ENCODE measurements at regions not wholly inside any gene's neighbourhood (a gene's known extent, or its start where the extent isn't known, plus 50 kb on each side); places are given as distances from the start of the nearest gene placed in this dataset.
"Not testable (repeated sequence)": the region's sequence is repeated elsewhere in the genome, so short reads cannot be mapped to it uniquely, and the experiment has no call there.

GRCh38 chr10:8778713-8779112 lies 724.2 kb downstream of the GATA3 start:
- DNase-seq (ENCODE audit: low read depth) = no peak

DNA sequence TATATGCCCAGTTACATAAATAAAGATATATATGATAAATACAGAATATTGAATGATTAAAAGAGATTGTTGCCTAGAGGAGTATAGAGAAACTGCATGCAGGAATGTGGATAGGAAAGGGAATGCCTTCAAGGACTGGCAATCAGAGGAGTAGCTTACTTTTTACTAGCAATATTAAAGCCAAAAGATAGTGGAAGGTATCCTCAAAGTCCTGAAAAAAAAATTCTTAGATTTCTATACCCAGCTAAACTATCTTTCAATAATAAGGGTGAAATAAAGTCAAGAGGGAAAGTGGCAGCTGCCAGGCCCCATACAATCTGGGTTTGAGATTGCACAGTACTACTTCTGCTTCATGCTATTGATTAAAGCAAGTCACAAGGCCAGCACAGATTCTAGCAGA lies 733.2 kb downstream of the GATA3 start:
- DNase-seq (ENCODE audit: low read depth) = no peak

DNA sequence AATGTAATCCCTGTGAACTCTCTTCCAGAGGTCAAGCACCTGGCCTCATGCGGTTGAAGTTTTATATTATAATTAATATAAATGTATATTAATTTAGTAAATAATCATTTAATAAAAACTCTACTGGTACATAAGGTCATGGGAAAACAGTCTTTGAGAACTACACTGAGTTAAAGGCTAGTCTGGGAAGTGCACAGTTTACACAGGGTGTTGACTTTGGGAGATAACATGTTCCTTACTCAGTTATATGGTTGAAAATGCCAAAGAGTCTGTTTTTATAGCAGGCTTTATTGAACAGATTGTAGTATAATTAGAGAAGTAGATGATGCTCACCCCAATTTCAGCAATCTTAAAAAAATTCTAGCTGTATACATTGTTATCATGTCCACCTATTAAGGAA lies 735.9 kb downstream of the GATA3 start:
- DNase-seq (ENCODE audit: low read depth) = no peak

DNA sequence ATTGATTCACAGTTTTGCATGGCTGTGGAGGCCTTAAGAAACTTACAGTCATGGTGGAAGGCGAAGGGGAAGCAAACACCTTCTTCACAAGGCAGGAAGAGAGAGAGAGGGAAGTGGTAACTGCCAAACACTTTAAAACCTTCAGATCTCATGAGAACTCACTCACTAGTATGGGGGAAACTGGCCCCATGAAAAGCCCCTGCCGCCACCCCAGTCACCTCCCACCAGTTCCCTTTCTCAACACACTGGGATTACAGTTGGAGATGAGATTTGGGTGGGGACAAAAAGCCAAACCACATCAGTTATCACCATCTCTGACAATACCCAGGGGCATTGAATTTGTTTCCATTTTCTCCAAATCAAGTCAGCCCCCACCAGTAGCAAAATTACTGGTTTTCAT lies 740.4 kb downstream of the GATA3 start:
- DNase-seq (ENCODE audit: low read depth) = no peak

- DNase-seq (ENCODE audit: low read depth) = no peak
These were observed 745.9 kb downstream of the GATA3 start for GRCh38 chr10:8800426-8800825.

GRCh38 chr10:8803992-8804391 lies 749.5 kb downstream of the GATA3 start:
- DNase-seq (ENCODE audit: low read depth) = no peak

DNA sequence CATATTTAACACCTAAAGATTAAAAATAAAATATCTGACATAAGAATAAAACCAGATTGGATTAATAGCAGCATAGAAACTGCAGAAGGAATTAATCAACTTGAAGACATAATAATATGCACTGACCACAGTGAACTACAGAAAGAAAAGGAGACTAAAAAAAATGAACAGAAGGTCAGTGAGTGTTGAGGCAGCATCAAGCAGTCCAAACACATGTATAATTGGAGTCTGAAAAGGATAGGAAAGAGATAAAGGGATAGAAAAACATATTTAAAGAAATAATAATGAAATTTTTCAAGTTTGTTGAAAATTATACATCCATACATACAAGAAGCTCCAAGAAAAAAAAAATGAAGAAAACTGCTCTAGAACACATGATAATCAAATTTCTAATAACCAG lies 756.2 kb downstream of the GATA3 start:
- no peak for DNase-seq (ENCODE audit: low read depth)

GRCh38 chr10:8811201-8811600 lies 756.7 kb downstream of the GATA3 start:
- DNase-seq (ENCODE audit: low read depth) = no peak

GRCh38 chr10:8815969-8816368 lies 761.5 kb downstream of the GATA3 start:
- DNase-seq (ENCODE audit: low read depth) = no peak

- no peak for DNase-seq (ENCODE audit: low read depth)
These were observed 762.8 kb downstream of the GATA3 start for GRCh38 chr10:8817299-8817698.

DNA sequence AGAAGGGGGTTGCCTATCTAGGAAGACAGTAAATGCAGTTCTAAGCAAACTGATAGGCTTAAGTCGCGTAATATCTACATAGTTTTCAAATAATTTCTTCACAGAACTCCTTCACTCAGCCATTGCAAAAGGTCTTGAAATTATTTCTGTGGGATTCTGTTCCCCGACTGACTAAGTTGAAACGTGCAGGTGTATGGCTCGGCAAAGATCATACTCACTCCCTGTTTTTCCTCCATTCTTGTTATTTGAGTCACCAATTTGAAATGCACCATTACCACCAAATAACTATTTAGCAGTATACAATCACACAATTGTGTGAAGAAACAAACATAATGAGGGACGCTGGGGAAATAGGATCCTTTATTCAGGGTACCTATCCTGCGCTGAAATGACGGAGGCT lies 771.1 kb downstream of the GATA3 start:
- DNase-seq (ENCODE audit: low read depth) = no peak

- DNase-seq (ENCODE audit: low read depth) = no peak
These were observed 775.1 kb downstream of the GATA3 start for GRCh38 chr10:8829592-8829991.

DNA sequence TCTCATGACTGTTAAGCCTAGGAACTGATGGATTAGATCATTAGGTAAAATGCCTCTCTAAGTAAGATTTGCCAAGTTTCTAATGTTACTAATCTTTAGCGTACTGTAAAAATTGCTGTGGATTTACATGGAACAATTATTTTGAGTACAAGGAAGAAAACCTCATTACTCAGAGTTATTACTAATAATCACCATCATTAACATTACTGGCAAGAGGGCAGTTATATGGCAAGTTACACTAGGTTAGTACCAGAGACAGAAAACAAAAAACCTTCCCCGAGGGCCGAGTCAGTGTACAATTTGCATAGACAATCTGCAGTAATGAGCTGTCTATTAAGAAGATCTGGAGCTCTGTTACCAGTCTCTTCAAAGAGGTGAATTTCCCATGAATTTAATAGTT lies 775.6 kb downstream of the GATA3 start:
- DNase-seq (ENCODE audit: low read depth) = no peak

DNA sequence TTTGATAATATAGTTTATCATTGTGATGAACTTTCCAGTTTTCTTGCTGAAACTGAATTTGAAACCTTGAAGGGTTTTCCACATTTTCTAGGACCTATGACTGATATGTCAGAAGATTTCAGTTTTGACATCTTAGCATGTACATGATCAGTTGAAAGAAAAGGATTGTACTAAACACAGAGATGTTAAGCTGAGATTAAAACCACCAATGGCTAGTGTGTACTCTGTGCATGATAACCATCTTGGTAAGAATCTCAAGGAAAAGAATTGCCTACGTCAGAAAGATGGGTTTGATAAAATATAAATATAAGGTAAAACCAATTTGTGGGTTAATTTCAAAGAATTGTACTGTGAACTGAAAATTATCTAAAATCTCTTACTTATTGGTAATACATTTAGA lies 776.4 kb downstream of the GATA3 start:
- no peak for DNase-seq (ENCODE audit: low read depth)

DNA sequence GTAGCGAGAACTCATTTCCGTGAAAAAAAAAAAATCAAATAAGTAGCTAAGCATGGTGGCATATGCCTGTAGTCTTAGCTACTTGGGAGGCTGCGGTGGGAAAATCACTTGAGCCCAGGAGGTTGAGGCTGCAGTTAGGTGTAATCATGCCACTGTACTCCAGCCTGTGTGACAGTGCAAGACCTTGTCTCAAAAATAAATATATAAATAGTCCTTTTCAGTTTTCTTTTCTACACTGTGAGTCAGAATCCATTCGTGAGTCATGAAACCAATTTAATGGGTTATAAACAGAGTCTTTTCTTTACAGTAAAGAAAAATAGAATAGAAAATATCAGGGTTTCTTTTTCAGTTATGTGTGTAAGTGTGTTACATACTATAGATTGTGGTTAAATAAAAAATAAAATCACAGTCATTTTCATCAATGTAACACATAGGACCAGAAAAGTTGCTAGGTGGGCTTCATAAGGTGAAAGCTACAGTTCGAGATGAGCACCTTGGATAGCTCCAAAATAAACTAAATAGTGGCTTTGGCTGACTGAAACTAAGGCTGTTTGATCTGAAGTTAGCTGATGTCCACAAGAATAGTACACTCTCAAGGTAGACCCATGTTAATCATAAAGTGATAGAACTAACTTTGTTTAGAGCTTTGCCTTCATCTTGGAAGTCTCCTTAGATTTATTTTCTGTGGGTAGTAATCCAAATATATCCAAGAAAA lies 781.1 kb downstream of the GATA3 start:
- DNase-seq (ENCODE audit: low read depth) = no peak

GRCh38 chr10:8840356-8840755 lies 785.9 kb downstream of the GATA3 start:
- DNase-seq (ENCODE audit: low read depth) = no peak

- DNase-seq (ENCODE audit: low read depth) = no peak
These were observed 789.7 kb downstream of the GATA3 start for GRCh38 chr10:8844141-8844540.

GRCh38 chr10:8852546-8852945 lies 798.1 kb downstream of the GATA3 start:
- no peak for DNase-seq (ENCODE audit: low read depth)

DNA sequence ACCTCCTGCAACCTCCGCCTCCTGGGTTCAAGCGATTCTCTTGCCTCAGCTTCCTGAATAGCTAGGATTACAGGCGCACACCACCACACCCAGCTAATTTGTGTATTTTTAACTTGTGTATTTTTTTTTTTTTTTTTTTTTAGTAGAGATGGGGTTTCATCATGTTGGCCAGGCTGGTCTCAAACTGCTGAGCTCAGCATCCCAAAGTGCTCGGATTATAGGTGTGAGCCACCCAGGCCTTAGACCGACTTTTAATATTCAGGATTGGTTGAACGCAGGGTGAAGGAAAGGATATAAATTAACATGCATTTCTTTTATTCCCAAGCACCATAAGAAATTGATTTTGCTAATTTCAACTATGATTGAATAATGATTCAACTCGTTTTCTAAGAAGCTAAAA lies 798.6 kb downstream of the GATA3 start:
- no peak for DNase-seq (ENCODE audit: low read depth)

GRCh38 chr10:8868924-8869323 lies 814.4 kb downstream of the GATA3 start:
- DNase-seq (ENCODE audit: low read depth) = not testable (repeated sequence)

DNA sequence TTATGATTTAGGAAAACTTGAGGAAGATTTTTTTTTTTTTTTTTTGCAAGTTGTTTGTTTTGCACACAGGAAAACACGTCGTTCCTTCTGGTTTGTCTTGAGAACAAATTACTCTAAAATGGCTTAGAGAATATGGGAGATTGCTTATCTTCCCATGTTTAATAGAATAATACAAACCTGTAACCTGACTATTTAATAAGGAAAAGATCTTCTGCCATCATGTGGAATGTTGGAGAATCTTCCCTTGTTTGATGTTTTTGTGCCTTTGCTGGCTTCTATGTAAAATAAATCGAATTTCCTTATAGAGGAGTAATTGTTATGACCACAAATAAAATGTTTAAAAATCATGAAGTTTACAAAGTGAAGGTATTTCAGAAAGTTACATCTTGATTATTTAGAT lies 818.8 kb downstream of the GATA3 start:
- no peak for DNase-seq (ENCODE audit: low read depth)

- no peak for DNase-seq (ENCODE audit: low read depth)
These were observed 819.8 kb downstream of the GATA3 start for GRCh38 chr10:8874268-8874667.

DNA sequence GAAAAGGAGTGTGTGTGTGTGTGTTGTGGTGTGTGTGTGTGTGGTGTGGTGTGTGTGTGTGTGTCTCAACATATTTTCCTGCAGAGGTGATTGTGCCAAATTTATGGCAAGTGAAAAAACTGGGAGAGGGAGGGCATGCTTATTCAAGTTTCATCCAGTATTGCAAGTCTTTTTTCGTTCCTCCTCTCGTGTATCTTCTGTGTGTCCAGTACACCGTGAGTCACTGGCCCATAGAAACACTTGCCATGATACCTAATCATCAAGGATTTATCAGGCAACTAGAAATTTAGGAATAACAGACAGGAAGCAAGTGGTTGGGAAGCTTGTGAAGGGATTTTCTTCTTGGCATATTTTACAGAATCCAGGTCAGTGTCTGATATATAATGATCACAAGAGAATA lies 820.5 kb downstream of the GATA3 start:
- DNase-seq (ENCODE audit: low read depth) = no peak

DNA sequence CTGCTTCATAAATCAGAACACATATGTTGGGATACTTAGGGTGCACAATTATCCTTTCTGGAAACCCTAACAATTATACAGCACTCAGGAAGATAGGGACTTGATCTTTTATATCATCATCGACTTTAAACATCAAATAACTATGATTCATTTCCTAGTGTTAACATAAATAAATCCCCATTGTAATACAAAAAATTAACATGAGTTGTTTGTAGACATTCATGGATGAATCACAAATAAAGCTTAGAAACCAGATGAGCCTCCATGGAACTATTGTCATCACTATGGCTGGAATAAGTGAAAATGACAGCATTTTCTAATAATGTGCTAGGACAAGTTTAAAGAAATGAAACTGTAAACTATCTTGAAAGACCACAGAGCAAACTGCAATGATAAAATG lies 821.7 kb downstream of the GATA3 start:
- DNase-seq (ENCODE audit: low read depth) = no peak

- no peak for DNase-seq (ENCODE audit: low read depth)
These were observed 835.0 kb downstream of the GATA3 start for GRCh38 chr10:8889538-8889937.

Measured in stimulated activated CD8-positive, alpha-beta memory T cell treated with anti-CD3 and anti-CD28 coated beads, Interleukin-15, amount 100 ng/mL, for 24 hours (primary cell).